B cell (primary cell): ENCODE measurements at regions not wholly inside any gene's neighbourhood (a gene's known extent, or its start where the extent isn't known, plus 50 kb on each side); places are given as distances from the start of the nearest gene placed in this dataset.

ENCODE experiments used
- ATAC-seq: fragments of 200-7000 bp; cut with Tn5 transposase; one replicate; pipeline ENCODE4 v1.10.0; 2021; ENCODE audit warnings: low read depth, mild to moderate bottlenecking, moderate number of reproducible peaks, moderate library complexity
- CTCF ChIA-PET: fragments of 350-600 bp; sonication (Branson Sonifier 250); formaldehyde crosslinking; loops from one replicate; lab custom pipeline; 2021; ENCODE audit warnings: antibody characterized with exemption, inconsistent platforms; lab: Charles Lee
- POLR2A ChIA-PET: fragments of 350-600 bp; sonication (Branson Sonifier 250); formaldehyde crosslinking; loops from one replicate; lab custom pipeline; 2021; ENCODE audit warnings: antibody characterized with exemption; lab: Charles Lee
- DNase-seq: peaks from one replicate; pipeline ENCODE4 v3.0.0; 2013
- H2AFZ ChIP-seq: 2 replicates; pipeline ENCODE4 v1.6.1; 2012; ENCODE audit warnings: mild to moderate bottlenecking, low read depth, low read length; ENCODE audit not compliant: insufficient read depth, poor library complexity, severe bottlenecking
- H3K27ac ChIP-seq, 2 donors: 1 replicate in 1 of 2; 2 replicates in 1 of 2; pipeline ENCODE4 v1.5.1; 2012 to 2013; ENCODE audit warnings: low read length in 2 of 2, mild to moderate bottlenecking in 2 of 2, moderate library complexity in 1 of 2
- H3K27me3 ChIP-seq, 4 experiments: fragments of 200-600 bp in 1 of 4; sonication (generic) in 1 of 4; replicated peaks in 1 of 4; 1 replicate in 2 of 4; 2 replicates in 2 of 4; pipeline versions ENCODE4 v1.6.1 to v1.7.0; 2013 to 2016; ENCODE audit warnings: low read length in 3 of 4, mild to moderate bottlenecking in 2 of 4, mixed read lengths in 1 of 4, moderate library complexity in 1 of 4; ENCODE audit not compliant: insufficient read depth in 4 of 4, control insufficient read depth in 3 of 4; ENCODE audit errors: control extremely low read depth in 1 of 4
- H3K36me3 ChIP-seq, 2 experiments: replicated peaks in 1 of 2; 1 replicate in 1 of 2; 2 replicates in 1 of 2; pipeline versions ENCODE4 v1.6.1 to v1.7.1; 2013; ENCODE audit warnings: low read length in 1 of 2; ENCODE audit not compliant: insufficient read depth in 2 of 2, control insufficient read depth in 1 of 2; ENCODE audit errors: control extremely low read depth in 1 of 2, extremely low read depth in 1 of 2
- H3K4me1 ChIP-seq, 2 donors: fragments of 200-600 bp in 1 of 2; sonication (generic) in 1 of 2; 1 replicate in 1 of 2; 2 replicates in 1 of 2; pipeline versions ENCODE4 v1.5.1 to v1.6.1; 2013 to 2017; ENCODE audit warnings: low read length in 2 of 2; ENCODE audit not compliant: control insufficient read depth in 2 of 2, insufficient read depth in 2 of 2
- H3K4me2 ChIP-seq: replicated peaks from 2 replicates; pipeline ENCODE3; 2012; ENCODE audit warnings: mild to moderate bottlenecking, low read depth, low read length; ENCODE audit not compliant: poor library complexity, severe bottlenecking
- H3K4me3 ChIP-seq, 5 experiments: fragments of 200-600 bp in 1 of 5; sonication (generic) in 1 of 5; 1 replicate in 3 of 5; 2 replicates in 2 of 5; pipeline versions ENCODE4 v1.5.1 to v1.7.0; 2011 to 2016; ENCODE audit warnings: low read length in 4 of 5, mild to moderate bottlenecking in 4 of 5, low read depth in 2 of 5, control low read depth in 1 of 5, moderate library complexity in 1 of 5; ENCODE audit not compliant: insufficient read depth in 1 of 5; ENCODE audit errors: control extremely low read depth in 1 of 5, extremely low read depth in 1 of 5
- H3K79me2 ChIP-seq: fragments of 200-600 bp; sonication (generic); one replicate; pipeline ENCODE4 v1.6.0; 2016; ENCODE audit warnings: low read length; ENCODE audit not compliant: control insufficient read depth, insufficient read depth
- H3K9ac ChIP-seq: fragments of 200-600 bp; sonication (generic); 2 replicates; pipeline ENCODE4 v1.6.1; 2017; ENCODE audit warnings: mild to moderate bottlenecking, low read length, moderate library complexity
- H3K9me3 ChIP-seq, 3 donors: one replicate each; pipeline versions ENCODE4 v1.6.1 to v1.7.1; 2013; ENCODE audit warnings: low read length in 2 of 3; ENCODE audit not compliant: control insufficient read depth in 2 of 3, insufficient read depth in 1 of 3; ENCODE audit errors: control extremely low read depth in 1 of 3
- H4K20me1 ChIP-seq: 2 replicates; pipeline ENCODE4 v1.6.0; 2012; ENCODE audit warnings: mild to moderate bottlenecking, low read length; ENCODE audit not compliant: insufficient read depth, control insufficient read depth, poor library complexity, severe bottlenecking
- H3K27ac Mint-ChIP-seq: one replicate; pipeline ENCODE4 v1.8.0; 2021; ENCODE audit warnings: mixed read lengths
- H3K27me3 Mint-ChIP-seq: one replicate; pipeline ENCODE4 v1.8.0; 2021; ENCODE audit warnings: mixed read lengths
- H3K4me1 Mint-ChIP-seq: one replicate; pipeline ENCODE4 v1.8.0; 2021; ENCODE audit warnings: mixed read lengths
- H3K4me3 Mint-ChIP-seq: one replicate; pipeline ENCODE4 v1.8.0; 2021; ENCODE audit warnings: mixed read lengths
- H3K9me3 Mint-ChIP-seq: one replicate; pipeline ENCODE4 v1.8.0; 2022; ENCODE audit warnings: mixed read lengths; ENCODE audit not compliant: insufficient read depth
- EZH2 ChIP-seq: IDR thresholded peaks from 2 replicates; pipeline ENCODE4 v1.6.1; 2012; ENCODE audit warnings: borderline replicate concordance, low read depth, mild to moderate bottlenecking, moderate library complexity, low read length; ENCODE audit not compliant: insufficient read depth, poor library complexity, severe bottlenecking
- WGBS: methylation state at CpG from one replicate; pipeline ENCODE4 v1.1.5; 2013; ENCODE audit warnings: missing lambda C conversion rate; ENCODE audit not compliant: insufficient coverage; 5-methylcytosine and 5-hydroxymethylcytosine counted together
- intact Hi-C: fragments of 100-400 bp; cut with micrococcal nuclease; formaldehyde crosslinking; loops from one replicate; pipeline ENCODE4 v1.10.0; 2022
- TF ChIP-seq, protein P1 (sequence below): fragments of 200-600 bp; IDR thresholded peaks from one replicate; pipeline ENCODE4 v1.8.0; 2022; ENCODE audit warnings: antibody characterized with exemption, mild to moderate bottlenecking

DNA sequence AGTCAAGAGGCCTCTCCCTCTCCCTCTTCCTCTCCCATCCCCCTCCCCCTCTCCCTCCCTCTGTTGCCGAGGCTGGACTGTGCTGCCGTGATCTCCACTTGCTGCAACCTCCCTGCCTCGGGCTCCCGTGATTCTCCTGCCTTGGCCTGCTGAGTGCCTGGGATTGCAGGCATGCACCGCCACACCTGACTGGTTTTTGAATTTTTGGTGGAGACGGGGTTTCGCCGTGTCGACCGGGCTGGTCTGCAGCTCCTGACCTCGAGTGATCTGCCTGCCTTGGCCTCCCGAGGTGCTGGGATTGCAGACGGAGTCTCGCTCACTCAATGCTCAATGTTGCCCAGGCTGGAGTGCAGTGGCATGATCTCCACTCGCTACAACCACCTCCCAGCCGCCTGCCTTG, 165.1 kb downstream of the CENPC start:
- Mint-ChIP-seq H3K27ac (no peak overlapping the region), H3K27me3 (peaks cover 3% of the 10 kb centered on the region), H3K4me1 (no peaks in the 10 kb centered on the region), H3K9me3 (no peaks in the 10 kb centered on the region), H3K4me3 (no peak overlapping the region)
- no peak for ATAC-seq
- WGBS, result 87% methylated on average over 15 of the region's 16 CpGs
- Histone ChIP-seq H3K9me3 (peaks cover 0 to 17% (median 2%) of the 10 kb centered on the region in 3 donors), H2AFZ (no peak overlapping the region), H4K20me1 (no peaks in the 10 kb centered on the region), H3K9ac (no peak overlapping the region), H3K36me3 (no peaks in the 10 kb centered on the region), H3K79me2 (no peaks in the 10 kb centered on the region), H3K4me2 (no peak overlapping the region), H3K4me3 (no peak overlapping the region), H3K27ac (no peak overlapping the region), H3K4me1 (no peaks in the 10 kb centered on the region), H3K27me3 (peaks cover 0 to 3% (median 0%) of the 10 kb centered on the region in 4 experiments)
- no peak for TF ChIP-seq EZH2
- TF ChIP-seq, protein P1, sequence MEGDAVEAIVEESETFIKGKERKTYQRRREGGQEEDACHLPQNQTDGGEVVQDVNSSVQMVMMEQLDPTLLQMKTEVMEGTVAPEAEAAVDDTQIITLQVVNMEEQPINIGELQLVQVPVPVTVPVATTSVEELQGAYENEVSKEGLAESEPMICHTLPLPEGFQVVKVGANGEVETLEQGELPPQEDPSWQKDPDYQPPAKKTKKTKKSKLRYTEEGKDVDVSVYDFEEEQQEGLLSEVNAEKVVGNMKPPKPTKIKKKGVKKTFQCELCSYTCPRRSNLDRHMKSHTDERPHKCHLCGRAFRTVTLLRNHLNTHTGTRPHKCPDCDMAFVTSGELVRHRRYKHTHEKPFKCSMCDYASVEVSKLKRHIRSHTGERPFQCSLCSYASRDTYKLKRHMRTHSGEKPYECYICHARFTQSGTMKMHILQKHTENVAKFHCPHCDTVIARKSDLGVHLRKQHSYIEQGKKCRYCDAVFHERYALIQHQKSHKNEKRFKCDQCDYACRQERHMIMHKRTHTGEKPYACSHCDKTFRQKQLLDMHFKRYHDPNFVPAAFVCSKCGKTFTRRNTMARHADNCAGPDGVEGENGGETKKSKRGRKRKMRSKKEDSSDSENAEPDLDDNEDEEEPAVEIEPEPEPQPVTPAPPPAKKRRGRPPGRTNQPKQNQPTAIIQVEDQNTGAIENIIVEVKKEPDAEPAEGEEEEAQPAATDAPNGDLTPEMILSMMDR, result no peak
- POLR2A ChIA-PET, result no interaction called here
- intact Hi-C loops, result no loop called here
- CTCF ChIA-PET, result no interaction called here
- DNase-seq, result no peak

DNA sequence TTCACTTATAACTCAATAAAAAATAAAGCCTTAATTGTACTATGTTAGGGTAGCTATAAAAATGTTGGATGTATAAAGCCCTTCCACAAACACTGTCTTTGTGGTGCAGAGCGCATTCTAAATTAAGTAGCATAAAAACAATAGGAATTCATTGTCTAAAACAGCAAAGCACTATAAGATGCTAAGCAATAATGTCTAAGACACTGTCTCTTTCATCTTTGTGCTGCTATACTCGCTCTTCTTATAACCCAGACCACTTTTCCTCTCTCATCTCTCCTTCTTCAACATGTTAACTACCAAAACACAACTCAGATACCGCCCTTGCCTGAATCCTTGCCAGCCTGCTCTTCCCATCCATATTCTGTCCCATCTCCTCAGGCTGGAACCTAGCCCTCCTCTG, 170.0 kb downstream of the CENPC start:
- H3K4me1 Mint-ChIP-seq, result no peaks in the 10 kb centered on the region
- Histone ChIP-seq H2AFZ (no peak overlapping the region), H3K36me3 (no peaks in the 10 kb centered on the region), H4K20me1 (no peaks in the 10 kb centered on the region), H3K4me1 (no peaks in the 10 kb centered on the region), H3K4me3 (no peak overlapping the region), H3K9ac (no peak overlapping the region), H3K27me3 (peaks cover 0 to 4% (median 2%) of the 10 kb centered on the region in 4 experiments), H3K27ac (no peak overlapping the region), H3K9me3 (peaks cover 0 to 4% (median 0%) of the 10 kb centered on the region in 3 donors), H3K79me2 (no peaks in the 10 kb centered on the region), H3K4me2 (no peak overlapping the region)
- POLR2A ChIA-PET, result no interaction called here
- no peak overlapping the region for H3K4me3 Mint-ChIP-seq
- peaks cover 3% of the 10 kb centered on the region for H3K27me3 Mint-ChIP-seq
- no peaks in the 10 kb centered on the region for H3K9me3 Mint-ChIP-seq
- intact Hi-C loops, result no loop called here
- WGBS, result 55% methylated on average over 2 of the region's 3 CpGs
- ATAC-seq, result no peak
- H3K27ac Mint-ChIP-seq, result no peak overlapping the region
- CTCF ChIA-PET, result no interaction called here
- no peak for DNase-seq
- no peak for TF ChIP-seq EZH2
- TF ChIP-seq, protein P1, result no peak
